Breast epithelium (tissue), 4 donors: ENCODE measurements at regions not wholly inside any gene's neighbourhood (a gene's known extent, or its start where the extent isn't known, plus 50 kb on each side); places are given as distances from the start of the nearest gene placed in this dataset.
"Not testable (repeated sequence)": the region's sequence is repeated elsewhere in the genome, so short reads cannot be mapped to it uniquely, and the experiment has no call there.

ENCODE experiments used
- DNase-seq, 2 donors: peaks; one replicate each; pipeline ENCODE4 v3.0.0-alpha.2; 2019; ENCODE audit warnings: low spot score in 2 of 2
- H3K27ac ChIP-seq, 2 donors: fragments of 200-600 bp; sonication (generic) in 1 of 2; one replicate each; pipeline ENCODE4 v1.5.1; 2016 to 2019; ENCODE audit warnings: mild to moderate bottlenecking in 1 of 2
- H3K27me3 ChIP-seq, 2 donors: fragments of 200-600 bp; sonication (generic) in 1 of 2; one replicate each; pipeline versions ENCODE4 v1.5.1 to v1.6.0; 2017 to 2019; ENCODE audit warnings: control low read depth in 1 of 2, mild to moderate bottlenecking in 1 of 2
- H3K36me3 ChIP-seq: fragments of 200-600 bp; one replicate; pipeline ENCODE4 v1.5.1; 2019
- H3K4me1 ChIP-seq, 2 donors: fragments of 200-600 bp; sonication (generic); one replicate each; pipeline ENCODE4 v1.5.1; 2016 to 2019; ENCODE audit warnings: control low read depth in 1 of 2
- H3K4me3 ChIP-seq, 3 donors: fragments of 200-600 bp; sonication (generic); 1 replicate in 2 of 3; 2 replicates in 1 of 3; pipeline ENCODE4 v1.5.1; 2016 to 2019; ENCODE audit warnings: mild to moderate bottlenecking in 3 of 3, moderate library complexity in 2 of 3
- H3K9me3 ChIP-seq, 2 donors: fragments of 200-600 bp; sonication (generic) in 1 of 2; one replicate each; pipeline ENCODE4 v1.5.1; 2016 to 2019; ENCODE audit warnings: control low read depth in 1 of 2
- CTCF ChIP-seq, 3 donors: fragments of 450-650 bp; IDR thresholded peaks; one replicate each; pipeline ENCODE4 v1.5.1; 2016 to 2017; ENCODE audit warnings: antibody characterized with exemption in 3 of 3, mild to moderate bottlenecking in 3 of 3, moderate library complexity in 3 of 3
- POLR2A ChIP-seq: fragments of 450-650 bp; IDR thresholded peaks from one replicate; pipeline ENCODE4 v1.6.1; 2016; ENCODE audit warnings: antibody characterized with exemption, mild to moderate bottlenecking, moderate library complexity
- POLR2AphosphoS5 ChIP-seq, 3 donors: sonication (generic); formaldehyde crosslinking; IDR thresholded peaks; one replicate each; pipeline ENCODE4 v1.6.1; 2017; ENCODE audit warnings: antibody characterized with exemption in 3 of 3
- intact Hi-C: fragments of 100-400 bp; cut with DNase I; formaldehyde crosslinking; loops from one replicate; pipeline ENCODE4 v1.15.1; 2023; ENCODE audit warnings: low total_unique reads

GRCh38 chr10:6802759-6803426 lies 222.8 kb upstream of the PRKCQ start:
- Histone ChIP-seq H3K36me3 (no peaks in the 10 kb centered on the region), H3K27ac (no peak overlapping the region), H3K4me3 (no peak overlapping the region), H3K27me3 (no peaks in the 10 kb centered on the region), H3K4me1 (no peaks in the 10 kb centered on the region), H3K9me3 (no peaks in the 10 kb centered on the region)
- no peak for TF ChIP-seq CTCF (IDR thresholded peaks at IDR 0.05)
- TF ChIP-seq POLR2AphosphoS5 (IDR thresholded peaks at IDR 0.05) = no peak
- no peak for TF ChIP-seq POLR2A
- intact Hi-C loops = loop anchor here (10.0 kb wide), 1 partner anchor 428 kb away; no protein-coding TSS in a partner anchor
- DNase-seq = no peak

DNA sequence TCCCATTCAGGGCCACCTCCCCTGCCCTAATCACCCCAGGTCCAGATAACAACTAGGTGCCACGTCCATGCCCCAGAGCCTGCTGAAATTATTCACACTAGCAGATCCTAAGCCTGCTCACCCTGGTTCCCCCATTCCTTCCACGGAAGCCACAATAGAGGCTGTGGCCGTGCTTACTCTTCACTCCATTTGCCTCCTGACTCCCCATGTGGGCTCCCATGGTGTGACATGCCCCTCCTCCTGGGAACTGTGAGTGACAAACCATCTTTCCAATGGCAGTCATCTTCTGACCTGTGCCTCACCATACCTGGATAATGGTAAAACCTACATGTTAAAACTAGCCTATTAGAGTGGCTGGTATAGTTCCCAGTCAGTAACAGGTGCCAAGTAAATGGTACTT lies 216.2 kb upstream of the PRKCQ start:
- Histone ChIP-seq H3K4me1 (no peaks in the 10 kb centered on the region), H3K9me3 (no peaks in the 10 kb centered on the region), H3K36me3 (no peaks in the 10 kb centered on the region), H3K27me3 (no peaks in the 10 kb centered on the region), H3K4me3 (no peak overlapping the region), H3K27ac (peak overlapping the region; percentile 3 to 65)
- intact Hi-C loops = no loop called here
- no peak for TF ChIP-seq CTCF (IDR thresholded peaks at IDR 0.05)
- TF ChIP-seq POLR2AphosphoS5 (IDR thresholded peaks at IDR 0.05) = no peak
- DNase-seq = no peak

DNA sequence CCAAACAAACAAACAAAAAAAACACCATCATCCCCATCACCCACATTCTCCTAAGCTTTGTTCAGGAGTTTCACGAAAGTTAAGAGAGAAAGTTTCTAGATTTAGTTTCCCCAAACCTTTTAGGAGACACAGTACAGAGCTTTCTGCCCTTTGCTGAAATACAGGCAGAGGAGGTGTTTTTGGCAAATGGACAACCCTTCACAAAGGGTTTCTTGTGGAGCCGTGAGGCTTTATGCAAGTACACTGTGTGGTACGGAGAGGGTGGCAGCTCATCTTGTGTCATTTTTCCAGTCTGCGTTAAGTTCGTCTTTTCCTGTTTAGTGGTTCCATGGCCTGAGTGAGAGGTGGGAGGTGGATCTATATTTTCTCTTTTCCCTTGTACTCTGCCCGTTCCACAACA lies 215.5 kb upstream of the PRKCQ start:
- H3K27ac ChIP-seq = peak overlapping the region; percentile 3 to 65
- no peaks in the 10 kb centered on the region for H3K9me3 ChIP-seq
- no peaks in the 10 kb centered on the region for H3K4me1 ChIP-seq
- DNase-seq = peak in 1 of 2 donors; percentile 53
- H3K27me3 ChIP-seq = no peaks in the 10 kb centered on the region
- no peak overlapping the region for H3K4me3 ChIP-seq
- no peaks in the 10 kb centered on the region for H3K36me3 ChIP-seq
- intact Hi-C loops = no loop called here
- TF ChIP-seq POLR2A (no peak), POLR2AphosphoS5 (IDR thresholded peaks at IDR 0.05) (no peak), CTCF (IDR thresholded peaks at IDR 0.05) (no peak)

GRCh38 chr10:6794841-6795240 lies 214.8 kb upstream of the PRKCQ start:
- H3K27me3 ChIP-seq, DNase-seq, intact Hi-C loops, H3K36me3 ChIP-seq, H3K9me3 ChIP-seq, H3K4me1 ChIP-seq: not testable (repeated sequence)
- H3K27ac ChIP-seq = peak overlapping the region; percentile 23 to 55
- peak overlapping the region in 2 of 3 donors; percentile 30 to 47 for H3K4me3 ChIP-seq

GRCh38 chr10:6794441-6794840 lies 214.4 kb upstream of the PRKCQ start:
- H3K4me3 ChIP-seq = peak overlapping the region in 2 of 3 donors; percentile 30 to 47
- DNase-seq = no peak
- H3K9me3 ChIP-seq = no peaks in the 10 kb centered on the region
- H3K4me1 ChIP-seq = no peaks in the 10 kb centered on the region
- no peaks in the 10 kb centered on the region for H3K36me3 ChIP-seq
- intact Hi-C loops = no loop called here
- H3K27ac ChIP-seq = peak overlapping the region; percentile 23 to 55
- no peak for TF ChIP-seq POLR2AphosphoS5 (IDR thresholded peaks at IDR 0.05)
- TF ChIP-seq POLR2A = no peak
- TF ChIP-seq CTCF (IDR thresholded peaks at IDR 0.05) = no peak
- no peaks in the 10 kb centered on the region for H3K27me3 ChIP-seq
